T-helper 1 cell (primary cell): ENCODE measurements at regions not wholly inside any gene's neighbourhood (a gene's known extent, or its start where the extent isn't known, plus 50 kb on each side); places are given as distances from the start of the nearest gene placed in this dataset.

Experiments
- DNase-seq, 5 donors: peaks; one replicate each; pipeline ENCODE4 v3.0.0-alpha.2; 2012 to 2020

- no peak for DNase-seq
Observed at GRCh38 chr12:125225641-125226040, 160.4 kb downstream of the AACS start.

GRCh38 chr12:125228519-125229260 lies 163.5 kb downstream of the AACS start:
- DNase-seq, result no peak

- DNase-seq, result no peak
Observed at GRCh38 chr12:125229878-125230530, 164.8 kb downstream of the AACS start.

- no peak for DNase-seq
Observed at GRCh38 chr12:125233319-125233718, 168.1 kb downstream of the AACS start.

GRCh38 chr12:125239563-125239962 lies 174.3 kb downstream of the AACS start:
- DNase-seq, result no peak

- DNase-seq, result no peak
Observed at GRCh38 chr12:125240717-125241116, 175.5 kb downstream of the AACS start.

- no peak for DNase-seq
Observed at GRCh38 chr12:125243811-125244210, 178.6 kb downstream of the AACS start.

- DNase-seq, result no peak
Observed at GRCh38 chr12:125244338-125244737, 179.1 kb downstream of the AACS start.

GRCh38 chr12:125245581-125246557 lies 180.6 kb downstream of the AACS start:
- DNase-seq, result no peak

GRCh38 chr12:125247477-125247876 lies 182.2 kb downstream of the AACS start:
- no peak for DNase-seq

- no peak for DNase-seq
Observed at GRCh38 chr12:125249066-125249824, 184.0 kb downstream of the AACS start.

- no peak for DNase-seq
Observed at GRCh38 chr12:125249932-125250331, 184.7 kb downstream of the AACS start.

- DNase-seq, result no peak
Observed at GRCh38 chr12:125254236-125254635, 189.0 kb downstream of the AACS start.

- no peak for DNase-seq
Observed at GRCh38 chr12:125254856-125255255, 189.6 kb downstream of the AACS start.

- no peak for DNase-seq
Observed at GRCh38 chr12:125255935-125256633, 190.8 kb downstream of the AACS start.

- DNase-seq, result no peak
Observed at GRCh38 chr12:125256634-125256936, 191.3 kb downstream of the AACS start.

- DNase-seq, result no peak
Observed at GRCh38 chr12:125259178-125259867, 194.1 kb downstream of the AACS start.

- DNase-seq, result no peak
Observed at GRCh38 chr12:125262851-125263250, 197.6 kb downstream of the AACS start.

- no peak for DNase-seq
Observed at GRCh38 chr12:125263385-125263784, 198.2 kb downstream of the AACS start.

GRCh38 chr12:125267114-125267513 lies 201.9 kb downstream of the AACS start:
- DNase-seq, result no peak

- DNase-seq, result no peak
Observed at GRCh38 chr12:125269276-125269675, 204.0 kb downstream of the AACS start.
